ENCODE measurements at regions not wholly inside any gene's neighbourhood (a gene's known extent, or its start where the extent isn't known, plus 50 kb on each side); places are given as distances from the start of the nearest gene placed in this dataset.

DNA sequence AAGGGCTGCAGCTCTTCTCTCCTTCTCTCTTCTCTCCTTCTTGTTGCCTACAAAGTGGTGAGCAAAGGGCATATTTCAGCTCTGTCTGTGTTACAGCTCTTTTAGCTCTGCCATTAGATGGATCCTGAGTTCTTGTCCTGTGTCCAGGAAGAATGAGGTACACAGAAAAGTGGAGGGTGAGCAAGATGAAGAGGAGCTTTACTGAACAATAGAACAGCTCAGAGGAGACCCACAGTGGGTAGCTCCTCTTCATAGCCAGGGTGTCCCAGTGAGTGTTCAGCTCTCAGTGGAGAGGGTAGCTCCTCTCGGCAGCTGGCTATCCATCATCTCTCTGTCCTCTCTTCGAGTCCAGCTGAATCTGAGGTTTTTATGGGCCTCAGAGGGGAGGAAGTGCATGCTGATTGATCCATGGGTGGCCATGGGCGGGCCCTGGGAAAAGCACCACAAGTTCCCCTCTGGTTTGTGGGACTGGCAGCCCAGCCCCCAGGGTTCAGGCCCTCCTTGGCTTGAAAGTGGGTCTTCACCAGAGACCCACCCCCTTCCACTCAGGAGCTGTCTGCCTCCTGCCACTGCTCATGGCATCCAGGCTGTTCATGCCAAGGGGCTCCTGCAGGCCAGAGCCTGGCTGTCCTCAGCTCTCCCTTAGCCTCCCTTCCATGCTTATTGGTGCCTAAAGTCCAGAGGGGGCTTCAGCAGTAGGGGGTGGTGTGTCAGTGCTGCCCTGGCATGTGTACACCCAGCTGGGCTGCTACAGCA lies 109.1 kb upstream of the FAM180A start:
- Histone ChIP-seq H2AK5ac (ENCODE audit: low read depth, low read length) (no peak overlapping the region), H3K79me2 (ENCODE audit: control insufficient read depth in 1 of 2, insufficient read depth in 2 of 2, low read length in 2 of 2) (no peaks in the 10 kb centered on the region), H3K9ac (replicated peaks in 1 of 4; ENCODE audit: extremely low read depth in 1 of 4, low read depth in 3 of 4, low read length in 3 of 4) (no peak overlapping the region), H3K36me3 (ENCODE audit: control insufficient read depth in 2 of 4, insufficient read depth in 4 of 4, low read length in 3 of 4) (no peaks in the 10 kb centered on the region), H4K20me1 (replicated peaks in 1 of 2; ENCODE audit: control insufficient read depth in 1 of 2, insufficient read depth in 2 of 2, low read length in 2 of 2) (no peaks in the 10 kb centered on the region), H2BK5ac (ENCODE audit: low read depth, low read length) (no peak overlapping the region; the same call in 1 of the 2 replicates), H3K23ac (ENCODE audit: insufficient read length) (no peak overlapping the region), H3K56ac (replicated peaks; ENCODE audit: insufficient read length, low read depth, low read length) (no peak overlapping the region), H3K4me2 (ENCODE audit: insufficient read depth in 1 of 2, low read depth in 2 of 2, low read length in 2 of 2) (no peak overlapping the region), H3K4me3 (ENCODE audit: extremely low read depth in 1 of 4, insufficient read depth in 2 of 4, low read depth in 3 of 4, low read length in 4 of 4) (no peak overlapping the region), H4K91ac (replicated peaks; ENCODE audit: insufficient read length, low read length) (no peak overlapping the region), H2BK15ac (ENCODE audit: low read length) (no peak overlapping the region), H3K4ac (replicated peaks; ENCODE audit: insufficient read length, low read depth, low read length) (no peak overlapping the region), H2BK20ac (ENCODE audit: low read length) (no peak overlapping the region), H4K5ac (ENCODE audit: insufficient read length, low read depth, low read length) (no peak overlapping the region), H2AFZ (ENCODE audit: low read length) (no peak overlapping the region), H3K23me2 (ENCODE audit: low read depth, low read length) (no peaks in the 10 kb centered on the region), H2BK12ac (ENCODE audit: low read depth, low read length) (no peak overlapping the region), H3K27me3 (replicated peaks in 1 of 4; ENCODE audit: control insufficient read depth in 3 of 4, extremely low read depth in 1 of 4, insufficient read depth in 3 of 4, low read length in 3 of 4) (no peaks in the 10 kb centered on the region), H2BK120ac (replicated peaks; ENCODE audit: low read depth, low read length) (no peak overlapping the region), H3K9me3 (ENCODE audit: insufficient read depth in 2 of 2, low read depth in 1 of 2, low read length in 1 of 2) (peaks cover 6 to 8% of the 10 kb centered on the region in 2 experiments; a peak in 1 of 4 replicates), H3K18ac (ENCODE audit: extremely low read depth, low read length) (no peak overlapping the region), H3K27ac (ENCODE audit: low read depth, low read length) (no peak overlapping the region), H3K14ac (ENCODE audit: insufficient read length) (no peak overlapping the region), H4K8ac (ENCODE audit: extremely low read depth, insufficient read depth, low read length) (no peak overlapping the region), H3K79me1 (ENCODE audit: low read depth, low read length) (no peaks in the 10 kb centered on the region), H3K4me1 (replicated peaks in 1 of 4; ENCODE audit: control insufficient read depth in 3 of 4, insufficient read depth in 4 of 4, low read length in 3 of 4) (peaks cover 0 to 5% (median 2%) of the 10 kb centered on the region in 4 experiments; a peak in 5 of 7 replicates)
- DNase-seq (ENCODE audit: low read depth in 1 of 2, low spot score in 2 of 2) (no peak), FAIRE-seq (no peak)
- ChIA-PET CTCF (ENCODE audit: partially characterized antibody) (interaction anchor here (0.9 to 2.1 kb wide), 4 partner anchors 9 to 155 kb away, joined by 3 to 8 read pairs (median 4); no protein-coding TSS in a partner anchor), POLR2A (ENCODE audit: partially characterized antibody) (no interaction called here)
- TF ChIP-seq RFX5 (IDR thresholded peaks at IDR 0.05; ENCODE audit: borderline replicate concordance, low read depth, low read length) = no peak
- WGBS, 2 experiments (ENCODE audit: extremely low coverage in 1 of 2, insufficient coverage in 1 of 2, insufficient read length in 1 of 2, insufficient replicate concordance in 2 of 2, low coverage in 1 of 2, low lambda C conversion rate in 2 of 2, missing lambda C conversion rate in 1 of 2) = 74% methylated on average over 3 of the region's 3 CpGs; no CpG with 5 or more reads in 1 of the 2 experiments

All from H1 (cell line).